HG03097 (cell line): ENCODE measurements at regions not wholly inside any gene's neighbourhood (a gene's known extent, or its start where the extent isn't known, plus 50 kb on each side); places are given as distances from the start of the nearest gene placed in this dataset.
"Not testable (repeated sequence)": the region's sequence is repeated elsewhere in the genome, so short reads cannot be mapped to it uniquely, and the experiment has no call there.

Source experiments
- ATAC-seq: cut with Tn5 transposase; IDR thresholded peaks from one replicate; pipeline ENCODE4 v1.9.1; 2021; ENCODE audit not compliant: unreplicated experiment, low FRiP score

DNA sequence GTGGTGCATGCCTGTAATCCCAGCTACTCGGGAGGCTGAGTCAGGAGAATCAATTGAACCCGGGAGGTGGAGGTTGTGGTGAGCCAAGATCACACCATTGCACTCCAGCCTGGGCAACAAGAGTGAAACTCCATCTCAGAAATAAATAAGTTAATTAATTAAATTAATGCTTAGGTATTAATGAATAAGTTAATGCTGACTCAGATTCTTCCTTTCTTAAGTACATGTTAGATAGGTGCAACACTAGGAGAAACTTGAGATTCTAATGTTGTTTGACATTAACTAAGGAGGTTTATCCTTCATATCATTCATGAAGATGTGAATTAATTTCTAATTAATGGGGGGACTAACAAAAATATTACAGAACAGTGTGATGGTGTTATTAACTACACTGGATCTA, 812.6 kb upstream of the SPRY2 start:
- ATAC-seq: no peak

DNA sequence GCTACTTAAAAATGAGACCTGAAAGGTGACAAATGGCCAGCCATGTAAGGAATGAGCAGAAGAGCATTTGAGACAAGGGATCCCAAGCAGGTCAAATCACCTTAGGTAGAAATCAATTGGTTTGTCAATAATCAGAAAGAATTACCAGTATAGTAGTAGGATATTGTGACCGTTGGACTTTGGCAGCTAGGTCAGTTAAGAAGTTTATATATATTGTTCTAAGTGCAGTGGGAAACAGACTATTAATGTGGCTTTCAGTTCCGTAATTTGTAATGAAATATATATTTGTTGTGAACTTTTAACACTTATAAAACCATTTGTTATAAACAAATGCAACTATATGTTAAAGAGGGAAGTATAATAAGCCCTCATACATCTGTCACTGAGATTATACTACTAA, 807.9 kb upstream of the SPRY2 start:
- ATAC-seq: no peak

DNA sequence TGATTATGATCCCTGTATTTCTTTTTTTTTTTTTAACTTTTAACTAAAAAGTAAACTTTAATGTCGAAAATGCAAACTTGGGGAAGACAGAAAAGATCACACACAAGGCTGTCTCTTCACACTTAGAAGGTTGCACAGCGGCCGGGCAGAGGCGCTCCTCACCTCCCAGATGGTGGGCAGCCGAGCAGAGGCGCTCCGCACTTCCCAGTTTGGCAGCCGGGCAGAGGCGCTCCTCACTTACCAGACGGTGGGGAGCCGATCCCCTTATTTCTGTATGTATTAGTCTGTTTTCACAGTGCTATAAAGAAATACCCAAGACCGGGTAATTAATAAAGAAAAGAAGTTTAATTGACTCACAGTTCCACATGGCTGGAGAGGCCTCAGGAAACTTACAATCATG, 805.6 kb upstream of the SPRY2 start:
- not testable (repeated sequence) for ATAC-seq

DNA sequence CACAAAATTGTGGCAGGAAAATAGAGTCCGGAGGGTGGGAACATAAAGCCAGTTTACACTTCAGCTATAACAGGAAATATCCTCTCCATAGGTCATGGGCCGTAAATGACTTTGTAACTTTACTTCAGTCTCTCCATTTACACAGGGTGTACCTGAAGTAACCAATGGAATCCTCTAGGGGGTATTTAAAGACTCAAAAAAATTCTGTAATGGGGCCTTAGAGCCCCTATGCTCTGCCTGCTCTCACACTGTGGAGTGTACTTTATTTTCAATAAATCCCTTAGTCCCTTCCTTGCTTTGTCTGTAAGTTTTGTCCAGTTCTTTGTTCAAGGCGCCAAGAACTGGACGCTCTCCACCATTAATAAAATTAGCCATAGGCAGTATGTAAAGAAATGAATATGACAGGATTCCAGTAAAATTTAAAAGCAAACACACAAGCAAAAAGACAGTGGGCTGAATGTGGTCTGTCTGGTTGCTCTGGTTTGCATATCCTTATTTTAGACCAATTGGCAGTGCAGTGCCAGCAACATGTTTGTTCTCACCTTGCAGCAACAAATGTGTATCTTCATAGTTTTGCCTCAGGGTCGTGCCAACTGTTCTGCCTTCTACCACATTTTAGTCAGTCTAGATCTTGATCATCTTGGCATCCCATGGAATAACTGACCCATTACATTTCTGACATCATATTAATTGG, 801.5 kb upstream of the SPRY2 start:
- no peak for ATAC-seq

DNA sequence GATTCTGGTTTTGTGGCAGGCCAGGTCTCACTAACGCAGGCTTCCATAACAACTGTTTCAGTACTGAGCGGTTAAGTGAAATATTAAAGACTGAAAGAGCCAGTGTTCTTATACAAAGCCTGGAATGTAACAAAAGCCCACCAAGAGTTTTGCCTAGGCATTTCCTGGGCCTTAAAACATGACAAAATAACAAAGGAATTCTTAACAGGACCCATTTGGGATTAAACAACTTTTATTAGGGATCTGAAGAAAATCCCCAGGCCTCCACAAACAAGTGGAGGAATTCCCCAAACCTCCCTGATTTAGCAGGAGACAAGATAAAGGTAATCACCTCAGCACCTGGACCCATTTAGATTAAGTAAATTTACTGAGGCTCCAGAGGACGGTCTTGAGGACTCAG, 799.7 kb upstream of the SPRY2 start:
- ATAC-seq: no peak

DNA sequence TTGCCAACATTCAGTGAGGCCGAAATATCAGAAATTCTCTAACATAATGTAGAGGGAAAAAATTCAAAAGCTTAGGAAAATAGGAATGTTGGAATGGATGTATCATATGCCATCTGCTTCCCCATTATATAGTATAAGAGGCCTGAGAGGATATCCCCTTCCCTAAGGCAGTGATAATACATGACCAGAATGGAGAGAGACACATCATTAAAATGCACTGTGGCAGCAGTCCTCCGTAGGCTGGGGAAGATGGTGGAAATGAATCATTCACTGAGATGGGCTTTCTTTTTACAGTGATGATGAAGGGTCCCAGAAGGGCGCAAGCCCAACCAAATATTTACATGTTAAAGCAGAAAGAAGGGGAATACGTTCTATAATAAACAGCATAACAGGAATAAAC, 799.1 kb upstream of the SPRY2 start:
- no peak for ATAC-seq

DNA sequence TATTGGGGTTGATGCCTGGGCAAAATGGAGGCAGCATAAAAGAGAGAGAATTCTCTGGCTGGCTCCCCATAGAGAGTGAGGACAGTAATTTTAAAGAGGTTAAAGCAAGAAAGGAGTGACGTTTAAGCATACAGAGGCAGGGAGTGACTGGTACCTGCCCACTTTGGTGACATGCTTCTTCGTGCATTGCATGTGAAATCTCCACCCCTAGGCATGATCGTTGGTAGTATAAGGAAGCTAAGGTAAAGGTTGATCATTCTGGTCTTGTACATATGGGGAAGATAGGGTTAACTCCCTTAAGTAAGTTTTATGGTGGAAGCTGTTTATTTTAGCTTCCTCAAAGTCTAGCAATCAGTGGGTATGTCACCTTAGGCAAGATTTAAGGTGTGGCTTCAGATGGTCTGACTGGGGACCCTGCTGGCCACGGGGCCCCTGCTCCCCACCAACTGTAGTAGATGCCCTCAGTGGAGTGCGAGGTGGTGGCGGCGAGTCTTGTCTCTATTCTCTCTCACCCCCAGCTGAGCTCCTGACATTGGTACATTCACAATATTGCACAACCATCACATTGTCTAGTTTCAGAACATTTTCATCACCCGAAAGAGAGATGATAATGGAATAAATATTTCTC, 797.5 kb upstream of the SPRY2 start:
- ATAC-seq: no peak

DNA sequence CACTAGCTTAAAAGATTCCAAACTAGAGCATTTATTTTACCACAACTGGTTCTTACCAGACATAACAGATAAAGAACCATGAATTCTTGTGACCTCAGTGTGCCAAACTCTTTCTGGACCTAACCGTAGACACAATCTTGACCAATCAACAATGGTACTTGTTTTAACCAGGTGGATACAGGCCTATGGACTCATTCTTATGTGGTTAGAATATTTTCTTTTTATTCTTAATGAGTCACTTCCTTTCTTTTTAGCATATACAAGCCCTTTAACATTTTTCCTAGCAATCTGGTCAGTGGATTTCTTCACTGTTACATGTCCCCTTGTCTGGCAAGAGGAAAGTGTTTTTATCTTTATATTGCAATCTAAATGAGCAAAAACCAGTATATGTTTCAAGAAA, 792.1 kb upstream of the SPRY2 start:
- no peak for ATAC-seq

DNA sequence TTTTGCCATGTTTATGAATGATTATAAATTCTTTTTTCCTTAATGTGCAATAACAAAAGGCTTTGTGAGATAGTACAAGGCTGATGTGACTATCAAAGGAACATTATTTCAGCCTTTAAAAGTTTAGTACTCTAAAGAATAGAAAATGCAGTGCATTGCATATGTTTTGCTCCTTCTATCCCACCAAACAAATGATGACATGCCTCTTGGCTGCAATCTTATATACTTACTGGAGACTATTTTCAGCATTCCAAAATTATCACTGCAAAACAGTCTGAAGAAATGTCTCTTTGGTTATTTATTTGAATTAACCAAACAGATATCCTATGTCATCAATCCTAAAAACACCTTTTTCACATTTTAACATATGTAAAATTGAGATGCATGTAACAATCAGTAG, 776.5 kb upstream of the SPRY2 start:
- no peak for ATAC-seq

DNA sequence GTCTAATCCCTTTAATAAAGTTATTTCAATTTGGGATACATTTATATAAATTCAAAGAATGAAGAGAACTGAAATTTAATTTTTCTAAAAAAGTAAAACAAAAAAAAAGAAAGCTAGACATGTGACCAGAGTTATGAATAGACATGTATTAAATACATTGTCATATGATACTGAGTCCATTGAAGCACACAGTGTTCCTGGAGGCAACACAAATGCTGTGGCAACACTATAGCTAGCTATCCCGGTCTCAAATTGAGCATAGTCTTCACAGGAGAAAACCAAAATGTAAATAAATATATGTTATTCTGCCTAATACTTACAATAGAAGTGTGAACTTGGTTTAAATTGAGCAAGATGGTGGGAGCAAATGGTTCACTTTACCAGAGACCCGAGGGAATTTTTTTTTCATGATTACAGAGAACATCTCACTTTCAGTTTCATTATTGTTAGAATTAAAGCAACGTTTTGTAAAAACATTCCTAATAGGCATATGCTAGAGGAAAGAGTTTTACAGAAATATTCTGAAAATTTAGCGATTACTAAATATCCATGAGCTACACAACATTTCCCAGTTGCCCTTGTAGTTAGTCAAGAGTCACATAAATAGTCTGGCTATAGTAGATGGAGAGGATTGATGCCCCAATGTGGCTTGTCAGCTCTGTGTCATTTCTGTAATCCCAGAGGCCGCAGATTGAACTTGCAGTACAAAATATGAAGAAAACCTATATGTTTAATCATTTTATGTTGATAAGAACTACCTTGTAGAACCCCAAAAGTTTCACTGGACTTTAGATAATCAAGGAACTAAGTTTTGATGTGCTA, 775.7 kb upstream of the SPRY2 start:
- ATAC-seq: no peak

DNA sequence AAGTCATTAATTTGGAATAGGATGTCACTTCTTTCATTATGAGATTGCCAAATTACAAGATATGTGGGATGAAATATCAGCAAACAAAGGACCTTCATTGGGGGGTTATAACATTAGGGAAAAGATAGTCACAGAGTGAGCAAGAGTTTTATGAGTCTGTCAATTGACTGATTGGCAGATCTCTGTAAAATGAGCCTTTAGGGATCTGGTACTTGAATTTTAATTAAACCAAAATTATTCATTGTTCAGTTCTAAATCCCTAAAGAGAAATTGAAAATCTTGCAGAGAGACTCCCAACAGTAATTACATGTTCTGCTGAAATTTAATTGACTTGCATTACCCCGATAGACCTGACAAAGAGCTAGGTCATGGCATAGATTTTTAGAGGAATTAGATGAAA, 768.1 kb upstream of the SPRY2 start:
- no peak for ATAC-seq

DNA sequence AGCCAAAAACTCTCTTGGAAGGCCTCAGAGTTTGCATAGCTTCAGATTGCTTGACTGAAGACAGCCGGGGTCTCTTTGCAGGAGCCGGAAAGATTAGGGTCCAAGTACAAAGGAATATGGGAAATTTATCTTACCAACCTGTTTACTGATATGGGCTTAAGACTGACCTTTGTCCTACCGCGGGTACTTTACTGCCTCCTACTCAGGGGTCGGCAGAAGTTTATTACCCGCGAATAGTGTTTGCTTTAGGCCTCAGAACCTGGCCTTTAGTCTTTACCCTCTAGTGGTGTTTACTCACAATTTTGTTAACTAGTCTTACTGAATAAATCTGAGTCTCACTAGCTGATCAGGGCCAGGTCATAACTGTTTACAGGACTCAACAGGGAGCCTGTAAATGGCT, 765.4 kb upstream of the SPRY2 start:
- ATAC-seq: no peak

DNA sequence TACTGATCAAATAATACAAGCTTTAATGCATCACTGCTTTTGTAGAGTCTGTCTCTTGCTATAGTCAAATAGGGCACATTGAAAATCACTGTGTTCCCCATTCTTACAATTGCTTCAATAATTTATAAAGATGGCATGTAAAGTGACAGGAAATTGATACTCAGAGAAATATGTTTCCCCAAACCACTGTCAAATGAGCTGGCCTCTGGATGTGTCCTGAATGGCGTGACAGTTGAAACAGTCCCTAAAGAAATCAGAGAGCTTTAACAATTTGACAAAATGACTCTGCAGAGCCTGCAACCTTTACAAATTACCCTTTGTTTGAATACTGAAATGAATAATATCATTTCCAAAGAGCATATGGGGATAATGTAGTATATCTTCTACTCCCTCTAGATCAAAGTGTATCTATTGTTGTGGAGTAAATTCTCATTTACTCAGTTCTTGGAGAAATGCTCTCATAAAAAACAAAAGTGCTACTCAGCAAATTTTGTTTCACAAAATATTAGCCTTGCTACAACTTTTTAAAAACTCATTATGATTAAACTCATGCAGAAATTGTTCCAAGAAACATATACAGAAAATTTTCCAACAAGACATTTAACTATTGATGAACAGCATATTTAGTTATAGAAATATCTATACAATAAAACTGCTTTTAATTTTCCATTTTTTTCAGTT, 763.2 kb upstream of the SPRY2 start:
- ATAC-seq: no peak

DNA sequence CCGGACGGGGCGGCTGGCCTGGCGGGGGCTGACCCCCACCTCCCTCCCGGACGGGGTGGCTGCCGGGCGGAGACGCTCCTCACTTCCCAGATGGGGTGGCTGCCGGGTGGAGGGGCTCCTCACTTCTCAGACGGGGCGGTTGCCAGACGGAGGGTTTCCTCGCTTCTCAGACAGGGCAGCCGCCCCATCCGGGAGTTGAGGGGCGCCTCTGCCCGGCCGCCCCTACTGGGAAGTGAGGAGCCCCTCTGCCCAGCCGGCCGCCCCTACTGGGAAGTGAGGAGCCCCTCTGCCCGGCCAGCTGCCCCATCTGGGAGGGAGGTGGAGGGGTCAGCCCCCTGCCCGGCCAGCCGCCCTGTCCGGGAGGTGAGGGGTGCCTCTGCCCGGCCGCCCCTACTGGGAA, 761.1 kb upstream of the SPRY2 start:
- not testable (repeated sequence) for ATAC-seq

DNA sequence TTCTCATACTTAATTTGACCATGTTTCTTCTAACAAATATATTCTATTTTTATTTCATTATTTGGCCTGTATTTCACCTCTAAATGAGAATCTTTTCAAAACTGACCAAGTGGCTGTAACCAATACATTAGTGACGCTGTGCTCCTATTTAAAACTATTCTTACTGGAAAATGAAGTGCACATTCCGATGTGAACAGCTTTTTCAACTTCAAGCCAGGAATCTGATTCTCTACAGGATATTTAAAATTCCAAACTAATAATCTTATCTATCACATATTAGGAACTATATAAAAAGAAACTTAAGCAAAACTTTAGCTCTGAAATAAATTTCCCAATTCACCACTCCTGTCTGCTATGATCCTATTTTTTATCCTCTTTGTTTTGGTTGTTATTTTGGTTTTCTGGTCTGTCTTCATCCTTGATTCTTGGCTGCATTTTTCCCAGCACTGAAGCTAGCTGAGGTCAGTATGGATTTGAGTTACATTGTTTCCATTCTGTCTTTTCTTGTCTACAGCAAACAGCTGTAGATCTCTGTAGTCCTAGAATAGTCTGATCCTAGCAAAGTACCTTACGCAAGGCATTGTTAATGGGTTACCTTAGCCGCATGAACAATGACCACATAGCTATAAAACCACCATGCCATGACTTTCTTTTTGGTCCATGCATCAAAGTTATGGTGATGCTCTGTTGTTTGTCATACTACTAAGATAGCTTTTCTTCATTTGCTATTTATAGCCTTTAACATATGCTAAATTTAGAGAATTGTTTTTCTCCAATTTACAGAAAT, 748.6 kb upstream of the SPRY2 start:
- ATAC-seq: no peak

DNA sequence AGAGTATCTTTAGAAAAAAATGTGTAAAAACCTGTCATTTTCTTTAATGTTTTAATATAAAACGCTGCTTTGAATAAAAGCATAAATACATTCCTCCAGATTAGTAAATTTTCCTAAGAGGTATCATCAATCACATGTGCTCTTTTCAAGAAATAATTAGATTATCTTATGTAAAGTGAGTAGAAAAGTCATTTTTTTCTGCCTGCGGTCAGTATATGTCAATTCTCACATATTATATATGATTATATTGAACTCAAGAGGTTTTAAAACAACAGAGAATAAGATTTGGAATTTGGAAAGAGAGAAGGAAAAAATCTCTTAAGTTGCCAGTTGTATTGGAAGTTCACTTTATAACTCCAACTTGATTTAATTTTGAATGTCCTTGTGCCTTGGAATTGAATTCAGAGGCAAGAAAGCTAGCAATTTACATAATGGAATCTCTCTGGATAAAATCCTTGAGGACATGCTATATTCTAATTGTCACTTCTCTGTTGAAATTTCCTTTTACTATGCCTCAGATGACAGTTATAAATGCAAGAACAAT, 740.1 kb upstream of the SPRY2 start:
- no peak for ATAC-seq

DNA sequence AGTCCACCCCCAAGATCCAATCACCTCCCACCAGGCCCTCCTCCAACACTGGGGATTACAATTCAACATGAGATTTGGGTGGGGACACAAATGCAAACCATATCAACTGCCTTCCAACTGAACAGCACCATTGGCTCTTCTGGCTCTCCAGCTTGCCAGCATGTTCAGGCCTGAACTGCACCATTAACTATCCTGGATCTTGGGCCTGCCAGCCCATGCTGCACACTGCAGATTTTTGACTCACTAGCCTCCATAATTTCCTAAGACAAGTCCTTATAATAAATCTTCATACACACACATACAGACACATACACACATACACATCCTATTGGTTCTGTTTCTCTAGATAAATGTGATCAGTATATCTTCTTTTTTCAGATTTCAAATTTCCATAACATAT, 737.1 kb upstream of the SPRY2 start:
- ATAC-seq: no peak

DNA sequence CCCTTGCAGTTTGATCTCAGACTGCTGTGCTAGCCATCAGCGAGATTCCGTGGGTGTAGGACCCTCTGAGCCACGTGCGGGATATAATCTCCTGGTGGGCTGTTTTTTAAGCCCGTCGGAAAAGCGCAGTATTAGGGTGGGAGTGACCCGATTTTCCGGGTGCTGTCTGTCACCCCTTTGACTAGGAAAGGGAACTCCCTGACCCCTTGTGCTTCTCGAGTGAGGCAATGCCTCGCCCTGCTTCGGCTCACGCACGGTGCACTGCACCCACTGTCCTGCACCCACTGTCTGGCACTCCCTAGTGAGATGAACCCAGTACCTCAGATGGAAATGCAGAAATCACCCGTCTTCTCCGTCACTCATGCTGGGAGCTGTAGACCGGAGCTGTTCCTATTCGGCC, 728.9 kb upstream of the SPRY2 start:
- ATAC-seq: not testable (repeated sequence)

DNA sequence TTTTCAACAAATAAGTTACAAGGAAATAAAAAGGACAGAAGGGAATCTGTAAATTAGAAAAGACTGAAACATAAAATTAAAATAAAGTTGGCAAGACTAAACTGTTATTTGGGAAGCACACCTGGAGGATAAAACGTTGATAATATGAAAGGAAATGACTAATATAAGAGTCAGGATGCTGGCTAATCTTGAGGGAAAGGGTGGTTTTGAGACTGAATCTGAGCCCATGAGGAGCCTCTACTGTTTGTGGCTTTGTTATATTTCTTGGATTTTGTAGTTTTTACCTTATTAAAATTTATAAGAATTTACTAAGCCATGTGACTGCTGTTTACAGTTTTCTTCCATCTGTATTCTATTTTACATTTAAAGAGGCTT, 718.0 kb upstream of the SPRY2 start:
- ATAC-seq: no peak

DNA sequence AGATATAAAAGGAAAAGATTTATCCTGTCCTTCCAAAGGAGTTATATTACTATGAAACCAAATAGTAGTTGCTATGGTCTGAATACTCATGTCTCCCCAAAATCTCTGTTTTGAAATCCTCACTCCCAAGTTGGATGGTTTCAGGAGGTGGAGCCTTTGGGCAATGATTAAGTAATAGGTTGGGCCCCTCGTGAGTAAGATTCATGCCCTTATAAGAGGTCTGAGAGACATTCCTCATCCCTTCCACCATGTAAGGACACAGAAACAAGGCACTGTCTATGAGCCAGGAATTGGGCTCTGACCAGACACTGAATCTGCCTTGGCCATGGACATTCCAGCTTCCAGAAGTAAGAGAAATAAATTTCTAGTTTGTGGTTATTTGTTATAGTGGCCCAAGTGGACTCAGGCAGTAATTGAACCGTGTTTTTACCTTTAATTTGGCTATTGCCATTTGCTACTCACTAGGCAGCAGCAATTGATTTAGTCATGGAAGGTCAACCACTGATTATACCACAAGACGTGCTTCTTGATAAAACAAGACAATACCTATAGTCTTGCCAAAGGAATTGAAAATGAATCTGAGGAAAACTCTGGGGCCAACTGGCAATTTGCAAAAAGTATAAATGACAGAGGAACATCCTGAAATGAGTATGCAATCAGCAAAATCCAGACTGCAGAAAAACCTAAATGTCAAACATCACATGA, 717.4 kb upstream of the SPRY2 start:
- ATAC-seq: no peak
